Suprapubic skin (tissue), 4 donors: ENCODE measurements at regions not wholly inside any gene's neighbourhood (a gene's known extent, or its start where the extent isn't known, plus 50 kb on each side); places are given as distances from the start of the nearest gene placed in this dataset.

Experiments used
- DNase-seq, 2 donors: peaks; one replicate each; pipeline ENCODE4 v3.0.0-alpha.2; 2019; ENCODE audit warnings: low spot score in 2 of 2
- H3K27ac ChIP-seq: fragments of 200-600 bp; sonication (generic); one replicate; pipeline ENCODE4 v1.5.1; 2019
- H3K27me3 ChIP-seq: fragments of 200-600 bp; sonication (generic); one replicate; pipeline ENCODE4 v1.5.1; 2019
- H3K36me3 ChIP-seq: fragments of 200-600 bp; sonication (generic); one replicate; pipeline ENCODE4 v1.5.1; 2019
- H3K4me1 ChIP-seq: fragments of 200-600 bp; sonication (generic); one replicate; pipeline ENCODE4 v1.5.1; 2019
- H3K4me3 ChIP-seq: fragments of 200-600 bp; sonication (generic); one replicate; pipeline ENCODE4 v1.5.1; 2019; ENCODE audit warnings: mild to moderate bottlenecking
- H3K9me3 ChIP-seq: fragments of 200-600 bp; sonication (generic); one replicate; pipeline ENCODE4 v1.5.1; 2019
- EP300 ChIP-seq: sonication (generic); formaldehyde crosslinking; IDR thresholded peaks from one replicate; pipeline ENCODE4 v1.6.1; 2017; ENCODE audit warnings: antibody characterized with exemption
- POLR2A ChIP-seq, 2 donors: fragments of 450-650 bp; IDR thresholded peaks; one replicate each; pipeline ENCODE4 v1.6.1; 2017; ENCODE audit warnings: antibody characterized with exemption in 2 of 2, mild to moderate bottlenecking in 2 of 2, moderate library complexity in 2 of 2
- POLR2AphosphoS5 ChIP-seq, 3 donors: sonication (generic); formaldehyde crosslinking; IDR thresholded peaks; one replicate each; pipeline ENCODE4 v1.6.1; 2017; ENCODE audit warnings: antibody characterized with exemption in 3 of 3
- WGBS: methylation state at CpG from one replicate; pipeline ENCODE4 v1.1.5; 2018; 5-methylcytosine and 5-hydroxymethylcytosine counted together
- TF ChIP-seq, protein P1 (sequence below), 2 donors: fragments of 200-600 bp in 1 of 2; fragments of 450-650 bp in 1 of 2; sonication (generic) in 1 of 2; IDR thresholded peaks; one replicate each; pipeline ENCODE4 v1.5.1; 2016 to 2019; ENCODE audit warnings: antibody characterized with exemption in 2 of 2, mild to moderate bottlenecking in 1 of 2, moderate library complexity in 1 of 2

GRCh38 chr1:172755099-172755498, 96.2 kb downstream of the FASLG start:
- no peaks in the 10 kb centered on the region for H3K9me3 ChIP-seq
- no peak for DNase-seq
- H3K4me3 ChIP-seq: no peak overlapping the region
- H3K27ac ChIP-seq: no peak overlapping the region
- TF ChIP-seq EP300: no peak
- no peak for TF ChIP-seq POLR2AphosphoS5 (IDR thresholded peaks at IDR 0.05)
- no peak for TF ChIP-seq POLR2A (IDR thresholded peaks at IDR 0.05)
- TF ChIP-seq, protein P1, sequence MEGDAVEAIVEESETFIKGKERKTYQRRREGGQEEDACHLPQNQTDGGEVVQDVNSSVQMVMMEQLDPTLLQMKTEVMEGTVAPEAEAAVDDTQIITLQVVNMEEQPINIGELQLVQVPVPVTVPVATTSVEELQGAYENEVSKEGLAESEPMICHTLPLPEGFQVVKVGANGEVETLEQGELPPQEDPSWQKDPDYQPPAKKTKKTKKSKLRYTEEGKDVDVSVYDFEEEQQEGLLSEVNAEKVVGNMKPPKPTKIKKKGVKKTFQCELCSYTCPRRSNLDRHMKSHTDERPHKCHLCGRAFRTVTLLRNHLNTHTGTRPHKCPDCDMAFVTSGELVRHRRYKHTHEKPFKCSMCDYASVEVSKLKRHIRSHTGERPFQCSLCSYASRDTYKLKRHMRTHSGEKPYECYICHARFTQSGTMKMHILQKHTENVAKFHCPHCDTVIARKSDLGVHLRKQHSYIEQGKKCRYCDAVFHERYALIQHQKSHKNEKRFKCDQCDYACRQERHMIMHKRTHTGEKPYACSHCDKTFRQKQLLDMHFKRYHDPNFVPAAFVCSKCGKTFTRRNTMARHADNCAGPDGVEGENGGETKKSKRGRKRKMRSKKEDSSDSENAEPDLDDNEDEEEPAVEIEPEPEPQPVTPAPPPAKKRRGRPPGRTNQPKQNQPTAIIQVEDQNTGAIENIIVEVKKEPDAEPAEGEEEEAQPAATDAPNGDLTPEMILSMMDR (IDR thresholded peaks at IDR 0.05): no peak
- peaks cover 3% of the 10 kb centered on the region for H3K27me3 ChIP-seq
- WGBS: 87% methylated on average over 7 of the region's 7 CpGs
- no peaks in the 10 kb centered on the region for H3K36me3 ChIP-seq
- H3K4me1 ChIP-seq: no peaks in the 10 kb centered on the region

DNA sequence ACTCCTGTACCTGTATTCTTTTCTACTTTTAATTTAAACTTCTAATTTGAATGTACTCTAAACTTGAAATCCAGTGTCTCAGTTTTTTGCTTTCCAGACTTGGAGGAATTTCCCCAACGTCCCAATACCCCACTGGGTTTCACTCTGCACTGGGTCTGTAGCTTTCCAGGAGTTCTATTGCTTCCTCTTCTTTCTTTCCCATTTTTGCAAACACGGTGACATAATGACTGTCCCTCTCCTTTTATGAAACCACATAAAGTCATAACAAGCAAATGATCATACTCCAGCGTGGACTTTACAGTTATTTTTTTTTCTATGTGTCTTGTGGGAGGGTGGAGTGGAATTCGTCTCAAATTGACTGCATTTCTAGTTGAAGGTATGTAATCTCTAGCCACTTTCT, 97.1 kb downstream of the FASLG start:
- H3K4me3 ChIP-seq: no peak overlapping the region
- no peak for DNase-seq
- H3K36me3 ChIP-seq: no peaks in the 10 kb centered on the region
- peaks cover 3% of the 10 kb centered on the region for H3K27me3 ChIP-seq
- 72% methylated on average over 4 of the region's 4 CpGs for WGBS
- no peaks in the 10 kb centered on the region for H3K9me3 ChIP-seq
- no peaks in the 10 kb centered on the region for H3K4me1 ChIP-seq
- no peak overlapping the region for H3K27ac ChIP-seq
- TF ChIP-seq EP300: no peak
- TF ChIP-seq POLR2AphosphoS5 (IDR thresholded peaks at IDR 0.05): no peak

DNA sequence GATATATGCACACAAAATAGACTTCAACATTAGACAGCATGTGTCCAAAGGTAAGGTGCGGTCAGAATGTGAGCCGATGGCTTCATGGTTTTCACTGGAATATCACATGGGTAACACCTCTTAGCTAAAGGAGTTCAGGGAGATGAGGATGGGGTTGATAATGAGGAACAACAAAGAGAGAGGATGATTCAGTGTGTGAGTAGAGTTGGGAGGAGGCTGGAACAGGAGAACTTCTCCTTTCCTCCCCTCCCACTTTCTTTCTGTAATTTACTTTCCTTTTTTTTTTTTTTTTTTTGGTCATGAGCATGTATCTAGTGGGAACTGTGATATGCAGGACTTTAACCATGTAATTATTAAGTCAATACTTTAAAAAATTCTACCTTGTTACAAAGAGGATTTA, 99.4 kb downstream of the FASLG start:
- WGBS: 97% methylated on average over 2 of the region's 2 CpGs
- no peaks in the 10 kb centered on the region for H3K4me1 ChIP-seq
- no peak overlapping the region for H3K27ac ChIP-seq
- TF ChIP-seq POLR2AphosphoS5 (IDR thresholded peaks at IDR 0.05) (no peak), EP300 (no peak), POLR2A (IDR thresholded peaks at IDR 0.05) (no peak)
- TF ChIP-seq, protein P1 (IDR thresholded peaks at IDR 0.05): no peak
- H3K4me3 ChIP-seq: no peak overlapping the region
- H3K27me3 ChIP-seq: peaks cover 3% of the 10 kb centered on the region
- no peaks in the 10 kb centered on the region for H3K9me3 ChIP-seq
- no peak for DNase-seq
- H3K36me3 ChIP-seq: no peaks in the 10 kb centered on the region

DNA sequence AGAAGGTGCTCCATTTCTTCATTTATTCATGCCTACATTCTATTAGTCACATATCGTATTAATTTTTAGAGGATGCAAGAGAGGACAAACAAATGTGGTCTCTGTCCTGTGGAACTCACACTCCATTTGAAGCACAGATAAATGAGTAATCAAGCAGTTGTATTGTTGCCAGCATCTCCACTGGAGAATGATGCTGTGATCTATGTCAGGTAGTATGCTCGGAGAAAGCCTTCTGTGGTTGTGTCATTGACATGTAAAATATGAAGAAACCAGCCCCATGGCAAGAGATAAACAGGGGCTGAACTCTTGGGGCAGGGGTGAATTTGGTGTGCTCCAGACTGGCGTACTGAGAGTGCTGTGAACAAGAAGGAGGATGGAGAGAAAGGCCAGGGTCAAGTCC, 101.2 kb downstream of the FASLG start:
- Histone ChIP-seq H3K36me3 (no peaks in the 10 kb centered on the region), H3K27ac (no peak overlapping the region), H3K4me1 (no peaks in the 10 kb centered on the region), H3K4me3 (no peak overlapping the region), H3K9me3 (no peaks in the 10 kb centered on the region), H3K27me3 (peaks cover 3% of the 10 kb centered on the region)
- TF ChIP-seq POLR2A (IDR thresholded peaks at IDR 0.05): no peak
- TF ChIP-seq, protein P1 (IDR thresholded peaks at IDR 0.05): no peak
- DNase-seq: no peak
- WGBS: 89% methylated on average over 3 of the region's 3 CpGs

- TF ChIP-seq POLR2A (IDR thresholded peaks at IDR 0.05): no peak
- no peak for TF ChIP-seq POLR2AphosphoS5 (IDR thresholded peaks at IDR 0.05)
- TF ChIP-seq EP300: no peak
- TF ChIP-seq, protein P1 (IDR thresholded peaks at IDR 0.05): no peak
- 57% methylated on average over 3 of the region's 3 CpGs for WGBS
- no peak overlapping the region for H3K4me3 ChIP-seq
- H3K27me3 ChIP-seq: peaks cover 3% of the 10 kb centered on the region
- H3K36me3 ChIP-seq: no peaks in the 10 kb centered on the region
- no peaks in the 10 kb centered on the region for H3K4me1 ChIP-seq
- no peak overlapping the region for H3K27ac ChIP-seq
- no peak for DNase-seq
- H3K9me3 ChIP-seq: no peaks in the 10 kb centered on the region
Observed at GRCh38 chr1:172761581-172762486, 102.9 kb downstream of the FASLG start.
